ENCODE measurements at regions not wholly inside any gene's neighbourhood (a gene's known extent, or its start where the extent isn't known, plus 50 kb on each side); places are given as distances from the start of the nearest gene placed in this dataset.

GRCh38 chr9:27800159-27800558, 226.9 kb upstream of the C9orf72 start:
- Histone ChIP-seq H4K20me1 (ENCODE audit: control insufficient read depth, insufficient read depth, insufficient read length) (no peaks in the 10 kb centered on the region), H3K23me2 (ENCODE audit: insufficient read length, low read depth, low read length, poor library complexity, severe bottlenecking) (no peaks in the 10 kb centered on the region), H3K27me3 (ENCODE audit: insufficient read depth, low read length) (no peaks in the 10 kb centered on the region), H3K18ac (ENCODE audit: insufficient read length, low read depth, low read length) (no peak overlapping the region), H3K14ac (ENCODE audit: insufficient read depth, low read length) (no peak overlapping the region), H3T11ph (ENCODE audit: low read length) (no peak overlapping the region), H2BK12ac (ENCODE audit: insufficient read length, low read depth, low read length) (no peak overlapping the region), H3K4ac (ENCODE audit: low read depth, low read length) (no peak overlapping the region), H3K4me2 (ENCODE audit: insufficient read depth, insufficient read length, low read length) (no peak overlapping the region), H4K5ac (ENCODE audit: insufficient read length, low read depth, low read length) (no peak overlapping the region), H3K9ac (ENCODE audit: extremely low read depth, insufficient read length, low read length) (no peak overlapping the region), H2BK20ac (ENCODE audit: low read depth, low read length, poor library complexity, severe bottlenecking) (no peak overlapping the region), H3K9me3 (ENCODE audit: control insufficient read depth, low read depth, low read length) (no peaks in the 10 kb centered on the region), H4K91ac (ENCODE audit: insufficient read length, low read depth, low read length) (no peak overlapping the region), H2AK5ac (ENCODE audit: insufficient read length, low read length) (no peak overlapping the region), H4K8ac (replicated peaks; ENCODE audit: insufficient read length, low read depth, low read length) (no peak overlapping the region), H3K79me1 (ENCODE audit: insufficient read depth, low read depth, low read length, poor library complexity, severe bottlenecking) (no peaks in the 10 kb centered on the region), H3K79me2 (ENCODE audit: insufficient read depth, low read length) (no peaks in the 10 kb centered on the region), H3K56ac (ENCODE audit: insufficient read length, low read depth, low read length) (no peak overlapping the region), H2BK120ac (ENCODE audit: low read depth, low read length, poor library complexity, severe bottlenecking) (no peak overlapping the region), H3K4me1 (ENCODE audit: insufficient read depth, low read length) (no peaks in the 10 kb centered on the region), H2BK15ac (ENCODE audit: low read depth, low read length) (no peak overlapping the region), H2BK5ac (ENCODE audit: insufficient read length, low read length) (no peak overlapping the region), H3K27ac (ENCODE audit: insufficient read length, low read depth, low read length) (no peak overlapping the region), H2AFZ (ENCODE audit: low read length) (no peak overlapping the region), H3K23ac (ENCODE audit: insufficient read length, low read depth, low read length) (no peak overlapping the region)
- H3K4me3 Mint-ChIP-seq, result no peak overlapping the region
- DNase-seq, result no peak
- no peaks in the 10 kb centered on the region for H3K9me3 Mint-ChIP-seq
- TF ChIP-seq CTCF (conservative IDR thresholded peaks at IDR 0.05), result no peak
- H3K36me3 Mint-ChIP-seq (ENCODE audit: insufficient read depth in 1 of 3, low read depth in 3 of 3), result no peaks in the 10 kb centered on the region; a peak in 1 of 7 replicates
- no peaks in the 10 kb centered on the region for H3K27me3 Mint-ChIP-seq (ENCODE audit: low read depth)
- no peaks in the 10 kb centered on the region for H3K4me1 Mint-ChIP-seq
- WGBS (ENCODE audit: extremely low coverage, insufficient read length, low lambda C conversion rate), result no CpG with 5 or more reads among the region's 1 CpG
- no peak overlapping the region for H3K27ac Mint-ChIP-seq

Measured in H9 (cell line).